ENCODE measurements at regions not wholly inside any gene's neighbourhood (a gene's known extent, or its start where the extent isn't known, plus 50 kb on each side); places are given as distances from the start of the nearest gene placed in this dataset.

- TF ChIP-seq CTCF (IDR thresholded peaks at IDR 0.05; ENCODE audit: extremely low read depth, insufficient read depth, missing control alignments) = no peak
- in situ Hi-C loops (cut with MboI; ENCODE audit: low pct_unique_long_range_greater_than_20kb, low sequenced_read_pairs, unreplicated experiment) = no loop called here
- no peak for DNase-seq (ENCODE audit: low spot score)
These were observed 186.6 kb upstream of the ROPN1 start for GRCh38 chr3:124178531-124178930.

GRCh38 chr3:124200407-124200806 lies 208.5 kb upstream of the ROPN1 start:
- DNase-seq (ENCODE audit: low spot score) = no peak
- in situ Hi-C loops (cut with MboI; ENCODE audit: low pct_unique_long_range_greater_than_20kb, low sequenced_read_pairs, unreplicated experiment) = no loop called here
- TF ChIP-seq CTCF (IDR thresholded peaks at IDR 0.05; ENCODE audit: extremely low read depth, insufficient read depth, missing control alignments) = no peak

GRCh38 chr3:124201226-124201625 lies 209.3 kb upstream of the ROPN1 start:
- DNase-seq (ENCODE audit: low spot score) = no peak
- TF ChIP-seq CTCF (IDR thresholded peaks at IDR 0.05; ENCODE audit: extremely low read depth, insufficient read depth, missing control alignments) = no peak
- in situ Hi-C loops (cut with MboI; ENCODE audit: low pct_unique_long_range_greater_than_20kb, low sequenced_read_pairs, unreplicated experiment) = no loop called here

- no peak for DNase-seq (ENCODE audit: low spot score)
- in situ Hi-C loops (cut with MboI; ENCODE audit: low pct_unique_long_range_greater_than_20kb, low sequenced_read_pairs, unreplicated experiment) = no loop called here
- no peak for TF ChIP-seq CTCF (IDR thresholded peaks at IDR 0.05; ENCODE audit: extremely low read depth, insufficient read depth, missing control alignments)
These were observed 209.9 kb upstream of the ROPN1 start for GRCh38 chr3:124201786-124202185.

GRCh38 chr3:124202754-124203153 lies 210.8 kb upstream of the ROPN1 start:
- DNase-seq (ENCODE audit: low spot score) = no peak
- TF ChIP-seq CTCF (IDR thresholded peaks at IDR 0.05; ENCODE audit: extremely low read depth, insufficient read depth, missing control alignments) = no peak
- in situ Hi-C loops (cut with MboI; ENCODE audit: low pct_unique_long_range_greater_than_20kb, low sequenced_read_pairs, unreplicated experiment) = no loop called here

GRCh38 chr3:124203292-124203691 lies 211.4 kb upstream of the ROPN1 start:
- in situ Hi-C loops (cut with MboI; ENCODE audit: low pct_unique_long_range_greater_than_20kb, low sequenced_read_pairs, unreplicated experiment) = no loop called here
- no peak for DNase-seq (ENCODE audit: low spot score)
- TF ChIP-seq CTCF (IDR thresholded peaks at IDR 0.05; ENCODE audit: extremely low read depth, insufficient read depth, missing control alignments) = no peak
